ENCODE measurements at regions not wholly inside any gene's neighbourhood (a gene's known extent, or its start where the extent isn't known, plus 50 kb on each side); places are given as distances from the start of the nearest gene placed in this dataset.
"Not testable (repeated sequence)": the region's sequence is repeated elsewhere in the genome, so short reads cannot be mapped to it uniquely, and the experiment has no call there.

- DNase-seq (ENCODE audit: low read depth in 2 of 2) = no peak
Observed at GRCh38 chr15:92763459-92763858, 107.9 kb upstream of the FAM174B start.

GRCh38 chr15:92768131-92768530, 112.6 kb upstream of the FAM174B start:
- not testable (repeated sequence) for DNase-seq (ENCODE audit: low read depth in 2 of 2)

- DNase-seq (ENCODE audit: low read depth in 2 of 2) = no peak
Observed at GRCh38 chr15:92770641-92771040, 115.1 kb upstream of the FAM174B start.

GRCh38 chr15:92772061-92772460, 116.5 kb upstream of the FAM174B start:
- DNase-seq (ENCODE audit: low read depth in 2 of 2) = no peak

GRCh38 chr15:92772626-92773244, 117.2 kb upstream of the FAM174B start:
- DNase-seq (ENCODE audit: low read depth in 2 of 2) = no peak

- no peak for DNase-seq (ENCODE audit: low read depth in 2 of 2)
Observed at GRCh38 chr15:92773340-92773739, 117.8 kb upstream of the FAM174B start.

- no peak for DNase-seq (ENCODE audit: low read depth in 2 of 2)
Observed at GRCh38 chr15:92779874-92780273, 120.2 kb upstream of the CHD2 start.

GRCh38 chr15:92780843-92781242, 119.3 kb upstream of the CHD2 start:
- DNase-seq (ENCODE audit: low read depth in 2 of 2) = no peak

- DNase-seq (ENCODE audit: low read depth in 2 of 2) = no peak
Observed at GRCh38 chr15:92781925-92782453, 118.1 kb upstream of the CHD2 start.

- no peak for DNase-seq (ENCODE audit: low read depth in 2 of 2)
Observed at GRCh38 chr15:92787116-92787515, 113.0 kb upstream of the CHD2 start.

- no peak for DNase-seq (ENCODE audit: low read depth in 2 of 2)
Observed at GRCh38 chr15:92788196-92788595, 111.9 kb upstream of the CHD2 start.

- DNase-seq (ENCODE audit: low read depth in 2 of 2) = not testable (repeated sequence)
Observed at GRCh38 chr15:92788793-92789192, 111.3 kb upstream of the CHD2 start.

- no peak for DNase-seq (ENCODE audit: low read depth in 2 of 2)
Observed at GRCh38 chr15:92796161-92796611, 103.9 kb upstream of the CHD2 start.

- no peak for DNase-seq (ENCODE audit: low read depth in 2 of 2)
Observed at GRCh38 chr15:92797168-92798052, 102.7 kb upstream of the CHD2 start.

- DNase-seq (ENCODE audit: low read depth in 2 of 2) = no peak
Observed at GRCh38 chr15:92800013-92800412, 100.1 kb upstream of the CHD2 start.

GRCh38 chr15:92800416-92801055, 99.6 kb upstream of the CHD2 start:
- not testable (repeated sequence) for DNase-seq (ENCODE audit: low read depth in 2 of 2)

GRCh38 chr15:92801056-92801773, 98.9 kb upstream of the CHD2 start:
- not testable (repeated sequence) for DNase-seq (ENCODE audit: low read depth in 2 of 2)

- no peak for DNase-seq (ENCODE audit: low read depth in 2 of 2)
Observed at GRCh38 chr15:92801774-92802464, 98.2 kb upstream of the CHD2 start.

GRCh38 chr15:92803536-92803851, 96.6 kb upstream of the CHD2 start:
- no peak for DNase-seq (ENCODE audit: low read depth in 2 of 2)

GRCh38 chr15:92803852-92804609, 96.1 kb upstream of the CHD2 start:
- DNase-seq (ENCODE audit: low read depth in 2 of 2) = no peak

- not testable (repeated sequence) for DNase-seq (ENCODE audit: low read depth in 2 of 2)
Observed at GRCh38 chr15:92804610-92804936, 95.6 kb upstream of the CHD2 start.
